SU-DHL-6 (cell line): ENCODE measurements at regions not wholly inside any gene's neighbourhood (a gene's known extent, or its start where the extent isn't known, plus 50 kb on each side); places are given as distances from the start of the nearest gene placed in this dataset.

Experiments used
- H2AFZ ChIP-seq: fragments of 200-600 bp; sonication (generic); 2 replicates; pipeline ENCODE4 v1.6.1; 2014; ENCODE audit warnings: low read depth, mild to moderate bottlenecking, moderate library complexity, mixed read lengths, antibody characterized with exemption, low read length; ENCODE audit not compliant: severe bottlenecking
- H3F3A ChIP-seq: fragments of 200-600 bp; shearing (Covaris generic); 2 replicates; pipeline ENCODE4 v1.6.0; 2016; ENCODE audit warnings: antibody characterized with exemption, mild to moderate bottlenecking; ENCODE audit not compliant: insufficient read depth
- H3K27ac ChIP-seq: fragments of 200-600 bp; sonication (generic); 2 replicates; pipeline ENCODE4 v1.5.1; 2016; ENCODE audit warnings: low read depth, mild to moderate bottlenecking, low read length, moderate library complexity, mixed read lengths
- H3K27me3 ChIP-seq: fragments of 200-600 bp; sonication (generic), shearing (Covaris generic); 2 replicates; pipeline ENCODE4 v1.6.0; 2014; ENCODE audit warnings: mild to moderate bottlenecking, low read length
- H3K36me3 ChIP-seq: fragments of 200-600 bp; sonication (generic); 2 replicates; pipeline ENCODE4 v1.6.1; 2014; ENCODE audit warnings: mild to moderate bottlenecking, low read length, mixed read lengths
- H3K4me2 ChIP-seq: fragments of 300-600, 200-600 bp; shearing (Covaris generic), sonication (generic); 2 replicates; pipeline ENCODE4 v1.6.0; 2014; ENCODE audit warnings: low read length, low read depth, mild to moderate bottlenecking; ENCODE audit not compliant: poor library complexity, severe bottlenecking
- H3K4me3 ChIP-seq: fragments of 200-600 bp; sonication (generic); 2 replicates; pipeline ENCODE4 v1.5.1; 2014; ENCODE audit warnings: antibody characterized with exemption, low read length, mild to moderate bottlenecking, mixed read lengths; ENCODE audit not compliant: insufficient read depth, poor library complexity, severe bottlenecking
- H3K79me2 ChIP-seq: fragments of 200-600 bp; sonication (generic); 2 replicates; pipeline ENCODE4 v1.6.1; 2014; ENCODE audit warnings: mild to moderate bottlenecking, low read length, moderate library complexity; ENCODE audit not compliant: insufficient read depth
- H3K9ac ChIP-seq: fragments of 200-600 bp; sonication (generic); 2 replicates; pipeline ENCODE4 v1.7.0; 2014; ENCODE audit warnings: mild to moderate bottlenecking, low read length
- H3K9me2 ChIP-seq: fragments of 200-600 bp; sonication (generic); replicated peaks from 2 replicates; pipeline ENCODE4 v1.6.1; 2014; ENCODE audit warnings: low read length; ENCODE audit not compliant: insufficient read depth
- H3K9me3 ChIP-seq: fragments of 200-600 bp; sonication (generic); 2 replicates; pipeline ENCODE4 v1.6.1; 2014; ENCODE audit warnings: low read length, mixed read lengths; ENCODE audit not compliant: insufficient read depth
- H4K20me1 ChIP-seq: fragments of 200-600 bp; sonication (generic); 2 replicates; pipeline ENCODE4 v1.6.1; 2014; ENCODE audit warnings: low read depth, mild to moderate bottlenecking, antibody characterized with exemption, low read length, moderate library complexity, mixed read lengths
- EZH2phosphoT487 ChIP-seq: fragments of 200-600 bp; sonication (generic), shearing (Covaris generic); conservative IDR thresholded peaks from 2 replicates; pipeline ENCODE4 v1.6.1; 2018; ENCODE audit warnings: mild to moderate bottlenecking, antibody characterized with exemption, low read length, moderate library complexity, mixed read lengths
- TF ChIP-seq, protein P1 (sequence below): fragments of 200-600 bp; sonication (generic); IDR thresholded peaks from one replicate; pipeline ENCODE4 v1.5.1; 2017; ENCODE audit warnings: antibody characterized with exemption, mild to moderate bottlenecking, low read length, moderate library complexity; ENCODE audit not compliant: insufficient read depth, poor library complexity, severe bottlenecking

DNA sequence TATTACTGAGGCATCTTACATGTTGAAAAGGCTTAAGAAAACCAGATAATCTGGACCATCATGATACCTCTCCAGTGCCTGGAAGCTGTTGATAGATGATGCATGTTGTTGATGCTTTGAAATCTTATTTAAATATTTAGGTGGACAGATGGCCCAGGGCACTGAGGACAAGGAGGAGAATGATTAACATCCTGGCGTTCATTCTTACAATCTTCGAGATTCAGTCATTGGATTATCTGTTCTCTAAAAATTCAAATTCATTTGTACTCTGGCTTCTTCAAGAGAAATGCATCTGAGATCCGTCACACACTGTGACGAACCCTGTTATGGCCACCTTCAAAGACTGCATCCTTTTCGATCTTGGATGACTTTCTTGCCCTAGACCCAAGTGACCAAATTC lies 121.3 kb upstream of the IGF1 start:
- Histone ChIP-seq H4K20me1 (no peaks in the 10 kb centered on the region), H3K9me3 (no peaks in the 10 kb centered on the region), H3F3A (no peaks in the 10 kb centered on the region), H3K79me2 (no peaks in the 10 kb centered on the region), H2AFZ (no peak overlapping the region), H3K9me2 (no peaks in the 10 kb centered on the region; the same call in 1 of the 2 replicates), H3K9ac (no peak overlapping the region), H3K27me3 (no peaks in the 10 kb centered on the region), H3K27ac (no peak overlapping the region), H3K4me3 (no peak overlapping the region), H3K36me3 (no peaks in the 10 kb centered on the region), H3K4me2 (no peak overlapping the region)
- TF ChIP-seq, protein P1, sequence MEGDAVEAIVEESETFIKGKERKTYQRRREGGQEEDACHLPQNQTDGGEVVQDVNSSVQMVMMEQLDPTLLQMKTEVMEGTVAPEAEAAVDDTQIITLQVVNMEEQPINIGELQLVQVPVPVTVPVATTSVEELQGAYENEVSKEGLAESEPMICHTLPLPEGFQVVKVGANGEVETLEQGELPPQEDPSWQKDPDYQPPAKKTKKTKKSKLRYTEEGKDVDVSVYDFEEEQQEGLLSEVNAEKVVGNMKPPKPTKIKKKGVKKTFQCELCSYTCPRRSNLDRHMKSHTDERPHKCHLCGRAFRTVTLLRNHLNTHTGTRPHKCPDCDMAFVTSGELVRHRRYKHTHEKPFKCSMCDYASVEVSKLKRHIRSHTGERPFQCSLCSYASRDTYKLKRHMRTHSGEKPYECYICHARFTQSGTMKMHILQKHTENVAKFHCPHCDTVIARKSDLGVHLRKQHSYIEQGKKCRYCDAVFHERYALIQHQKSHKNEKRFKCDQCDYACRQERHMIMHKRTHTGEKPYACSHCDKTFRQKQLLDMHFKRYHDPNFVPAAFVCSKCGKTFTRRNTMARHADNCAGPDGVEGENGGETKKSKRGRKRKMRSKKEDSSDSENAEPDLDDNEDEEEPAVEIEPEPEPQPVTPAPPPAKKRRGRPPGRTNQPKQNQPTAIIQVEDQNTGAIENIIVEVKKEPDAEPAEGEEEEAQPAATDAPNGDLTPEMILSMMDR: no peak
- no peak for TF ChIP-seq EZH2phosphoT487

DNA sequence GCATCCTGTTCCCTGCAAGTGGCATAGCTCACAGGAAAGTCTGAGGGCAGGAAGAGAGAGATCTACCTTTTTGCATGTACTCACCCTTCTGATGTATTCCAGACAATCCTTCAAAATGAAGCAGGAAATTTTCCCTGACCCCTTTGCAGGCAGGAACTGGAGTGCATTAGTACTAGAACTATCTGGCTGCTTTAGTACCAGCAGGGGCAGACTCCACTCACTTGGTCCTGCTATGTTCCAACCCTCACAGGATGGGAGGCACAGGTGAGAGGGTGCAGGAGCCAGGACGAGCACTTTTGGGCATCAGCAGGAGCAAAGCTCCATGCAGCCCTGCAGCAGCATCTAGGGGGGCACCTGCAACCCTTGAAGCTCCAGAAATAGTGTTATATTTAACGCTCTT lies 116.3 kb upstream of the IGF1 start:
- H3K9me2 ChIP-seq: no peaks in the 10 kb centered on the region; the same call in 1 of the 2 replicates
- no peak overlapping the region for H3K27ac ChIP-seq
- no peak overlapping the region for H3K4me2 ChIP-seq
- H4K20me1 ChIP-seq: no peaks in the 10 kb centered on the region
- no peaks in the 10 kb centered on the region for H3F3A ChIP-seq
- no peaks in the 10 kb centered on the region for H3K27me3 ChIP-seq
- no peaks in the 10 kb centered on the region for H3K79me2 ChIP-seq
- no peak for TF ChIP-seq EZH2phosphoT487
- TF ChIP-seq, protein P1: no peak
- H3K9me3 ChIP-seq: no peaks in the 10 kb centered on the region
- H3K36me3 ChIP-seq: no peaks in the 10 kb centered on the region
- H3K9ac ChIP-seq: no peak overlapping the region
- no peak overlapping the region for H2AFZ ChIP-seq
- no peak overlapping the region for H3K4me3 ChIP-seq

DNA sequence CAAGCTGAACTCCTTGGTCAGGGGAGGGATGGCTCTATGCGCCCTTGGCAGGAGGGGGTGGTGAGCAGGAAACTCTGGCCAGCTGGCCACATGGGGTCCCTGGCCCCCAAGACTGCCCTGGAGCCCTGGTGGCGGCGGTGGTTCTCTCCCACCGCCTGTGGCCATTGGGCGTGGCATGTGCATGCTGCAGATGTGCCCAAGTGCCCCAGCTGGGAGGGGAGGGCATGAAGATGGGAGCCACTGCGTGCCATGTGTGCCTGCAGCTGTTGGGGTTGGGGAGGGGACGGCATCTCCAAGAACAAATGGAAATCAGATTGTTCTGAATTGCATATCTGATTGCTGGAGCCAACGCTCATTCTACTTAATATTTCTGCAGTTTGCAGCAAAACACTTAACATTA lies 115.7 kb upstream of the IGF1 start:
- H3K9me2 ChIP-seq: no peaks in the 10 kb centered on the region; the same call in 1 of the 2 replicates
- H3K27me3 ChIP-seq: no peaks in the 10 kb centered on the region
- no peak overlapping the region for H3K4me3 ChIP-seq
- no peaks in the 10 kb centered on the region for H3K79me2 ChIP-seq
- no peaks in the 10 kb centered on the region for H3K9me3 ChIP-seq
- no peak overlapping the region for H3K4me2 ChIP-seq
- no peaks in the 10 kb centered on the region for H3K36me3 ChIP-seq
- no peak overlapping the region for H3K27ac ChIP-seq
- no peak for TF ChIP-seq EZH2phosphoT487
- TF ChIP-seq, protein P1: no peak
- H3K9ac ChIP-seq: no peak overlapping the region
- H2AFZ ChIP-seq: no peak overlapping the region
- H3F3A ChIP-seq: no peaks in the 10 kb centered on the region
- H4K20me1 ChIP-seq: no peaks in the 10 kb centered on the region

DNA sequence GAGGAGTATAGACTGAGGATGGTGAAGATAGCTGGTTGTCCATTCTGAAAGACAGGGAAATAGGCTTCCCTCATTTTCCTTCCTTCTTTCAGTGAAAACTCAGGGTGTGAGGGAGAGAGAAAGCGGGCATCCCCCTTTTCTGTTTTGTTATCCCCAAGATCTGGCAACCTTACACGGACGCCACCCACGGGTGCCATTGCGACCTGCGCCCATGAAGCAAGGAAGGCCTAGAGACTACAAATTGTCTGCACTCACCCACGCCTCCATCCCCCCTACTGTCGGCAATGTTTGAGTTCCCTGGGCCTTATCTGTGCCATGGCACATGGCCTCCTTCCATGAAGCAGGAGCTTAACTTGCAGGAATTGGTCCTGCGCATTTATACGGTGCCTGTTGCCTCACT lies 115.0 kb upstream of the IGF1 start:
- Histone ChIP-seq H3K4me3 (no peak overlapping the region), H3K36me3 (no peaks in the 10 kb centered on the region), H3K79me2 (no peaks in the 10 kb centered on the region), H3K9me3 (no peaks in the 10 kb centered on the region), H4K20me1 (no peaks in the 10 kb centered on the region), H3F3A (no peaks in the 10 kb centered on the region), H2AFZ (no peak overlapping the region), H3K9me2 (no peaks in the 10 kb centered on the region), H3K9ac (no peak overlapping the region), H3K4me2 (no peak overlapping the region), H3K27ac (no peak overlapping the region), H3K27me3 (no peaks in the 10 kb centered on the region)
- no peak for TF ChIP-seq EZH2phosphoT487
- TF ChIP-seq, protein P1: no peak
